Endothelial cell of umbilical vein (primary cell): ENCODE measurements at regions not wholly inside any gene's neighbourhood (a gene's known extent, or its start where the extent isn't known, plus 50 kb on each side); places are given as distances from the start of the nearest gene placed in this dataset.

Source experiments
- BruUV-seq: library from RNA; stranded (reverse); fragments of 400-500 nt; replicated peaks from 2 replicates; lab custom pipeline; 2021; lab: Mats Ljungman, UMichigan
- CTCF ChIA-PET: fragments of 300-600, 350-600 bp; sonication (Branson Sonifier 250); formaldehyde crosslinking; loops from one replicate; lab custom pipeline; 2021; ENCODE audit warnings: antibody characterized with exemption, inconsistent platforms; lab: Charles Lee
- POLR2A ChIA-PET: fragments of 300-600, 350-600 bp; sonication (Branson Sonifier 250); formaldehyde crosslinking; loops from one replicate; lab custom pipeline; 2021; ENCODE audit warnings: antibody characterized with exemption, inconsistent platforms; lab: Charles Lee
- DNase-seq: peaks from one replicate; pipeline ENCODE4 v3.0.0-alpha.2; 2011; ENCODE audit warnings: low read depth, low spot score
- FAIRE-seq: peaks from 2 replicates; lab custom pipeline; 2011; peaks lifted over from hg19 to GRCh38; lab: Jason Lieb, UNC
- H2AFZ ChIP-seq: 2 replicates; pipeline ENCODE4 v1.6.0; 2012; ENCODE audit warnings: low read depth, low read length, control low read depth, inconsistent platforms
- H3K27ac ChIP-seq: 2 replicates; pipeline ENCODE4 v1.5.1; 2011; ENCODE audit warnings: low read depth, mild to moderate bottlenecking, control low read depth, low read length, moderate library complexity; ENCODE audit not compliant: insufficient read depth
- H3K27me3 ChIP-seq, 2 experiments: 2 replicates each; pipeline versions ENCODE4 v1.6.0 to v1.6.1; 2011; ENCODE audit warnings: low read length in 2 of 2, mixed read lengths in 1 of 2; ENCODE audit not compliant: control insufficient read depth in 2 of 2, insufficient read depth in 2 of 2
- H3K36me3 ChIP-seq, 2 experiments: 2 replicates in 1 of 2; 3 replicates in 1 of 2; pipeline ENCODE4 v1.5.1; 2011; ENCODE audit warnings: low read length in 2 of 2, mild to moderate bottlenecking in 1 of 2, moderate library complexity in 1 of 2; ENCODE audit not compliant: control insufficient read depth in 2 of 2, insufficient read depth in 2 of 2; ENCODE audit errors: extremely low read depth in 1 of 2
- H3K4me1 ChIP-seq: 3 replicates; pipeline ENCODE4 v1.5.1; 2011; ENCODE audit warnings: mild to moderate bottlenecking, low read length; ENCODE audit not compliant: control insufficient read depth, insufficient read depth; ENCODE audit errors: extremely low read depth
- H3K4me2 ChIP-seq: 2 replicates; pipeline ENCODE4 v1.6.1; 2011; ENCODE audit warnings: low read length, control low read depth, mixed read lengths; ENCODE audit not compliant: insufficient read depth
- H3K4me3 ChIP-seq, 3 experiments: fragments of 200-600 bp in 1 of 3; sonication (generic), shearing (Covaris generic) in 1 of 3; replicated peaks in 1 of 3; 2 replicates each; pipeline ENCODE4 v1.5.1; 2011 to 2016; ENCODE audit warnings: control low read depth in 3 of 3, low read length in 3 of 3, mild to moderate bottlenecking in 2 of 3, inconsistent platforms in 1 of 3, low read depth in 1 of 3, moderate library complexity in 1 of 3; ENCODE audit not compliant: insufficient read depth in 1 of 3
- H3K79me2 ChIP-seq: 2 replicates; pipeline ENCODE4 v1.6.0; 2012; ENCODE audit warnings: low read length, inconsistent platforms; ENCODE audit not compliant: control insufficient read depth, insufficient read depth
- H3K9ac ChIP-seq: replicated peaks from 2 replicates; pipeline ENCODE3; 2011; ENCODE audit warnings: low read length, control low read depth; ENCODE audit not compliant: insufficient read depth; ENCODE audit errors: extremely low read depth
- H3K9me1 ChIP-seq: replicated peaks from 3 replicates; pipeline ENCODE4 v1.6.0; 2011; ENCODE audit warnings: mild to moderate bottlenecking, low read length; ENCODE audit not compliant: control insufficient read depth, insufficient read depth; ENCODE audit errors: extremely low read depth
- H3K9me3 ChIP-seq: replicated peaks from 2 replicates; pipeline ENCODE4 v1.5.1; 2012; ENCODE audit warnings: low read length, inconsistent platforms; ENCODE audit not compliant: control insufficient read depth, insufficient read depth
- H4K20me1 ChIP-seq: replicated peaks from 2 replicates; pipeline ENCODE3; 2011; ENCODE audit warnings: mild to moderate bottlenecking, low read length; ENCODE audit not compliant: control insufficient read depth, insufficient read depth; ENCODE audit errors: extremely low read depth
- CTCF ChIP-seq, 2 donors: IDR thresholded peaks; 1 replicate in 1 of 2; 2 replicates in 1 of 2; pipeline ENCODE4 v1.5.1; 2011; ENCODE audit warnings: low read length in 2 of 2, mild to moderate bottlenecking in 2 of 2, moderate library complexity in 2 of 2, control low read depth in 1 of 2, inconsistent platforms in 1 of 2, low read depth in 1 of 2; ENCODE audit not compliant: insufficient read depth in 1 of 2; ENCODE audit errors: extremely low read depth in 1 of 2
- EZH2 ChIP-seq: IDR thresholded peaks from 2 replicates; pipeline ENCODE4 v1.6.1; 2012; ENCODE audit warnings: borderline replicate concordance, low read depth, mild to moderate bottlenecking, moderate library complexity, low read length, inconsistent platforms; ENCODE audit not compliant: severe bottlenecking
- FOS ChIP-seq: IDR thresholded peaks from 2 replicates; pipeline ENCODE4 v1.6.1; 2011; ENCODE audit warnings: mild to moderate bottlenecking, low read length, moderate library complexity, borderline replicate concordance; ENCODE audit not compliant: insufficient read depth
- GATA2 ChIP-seq: IDR thresholded peaks from 2 replicates; pipeline ENCODE4 v1.7.0; 2011; ENCODE audit warnings: low read depth, mild to moderate bottlenecking, moderate library complexity, mixed read lengths, low read length; ENCODE audit not compliant: insufficient read length, insufficient read depth
- JUN ChIP-seq: IDR thresholded peaks from 2 replicates; pipeline ENCODE4 v1.6.1; 2011; ENCODE audit warnings: borderline replicate concordance, low read depth; ENCODE audit not compliant: insufficient read length, insufficient read depth
- MAX ChIP-seq: IDR thresholded peaks from 2 replicates; pipeline ENCODE4 v1.6.1; 2011; ENCODE audit not compliant: insufficient read depth, insufficient read length
- MYC ChIP-seq: IDR thresholded peaks from one replicate; pipeline ENCODE4 v1.6.1; 2011; ENCODE audit warnings: mild to moderate bottlenecking, low read depth, low read length
- POLR2A ChIP-seq: IDR thresholded peaks from 2 replicates; pipeline ENCODE4 v1.6.1; 2012; ENCODE audit warnings: low read depth, mild to moderate bottlenecking, control low read depth, low read length
- POLR2AphosphoS5 ChIP-seq: IDR thresholded peaks from 2 replicates; pipeline ENCODE4 v1.6.1; 2012; ENCODE audit warnings: low read depth, mild to moderate bottlenecking, control low read depth, low read length, moderate library complexity; ENCODE audit not compliant: insufficient read depth
- dilution Hi-C: fragments of 300-500 bp; cut with MboI; formaldehyde crosslinking; loops from one replicate; pipeline ENCODE4 v1.15.0; 2019; ENCODE audit warnings: low sequenced_read_pairs; ENCODE audit not compliant: extremely low pct_ligation_motif_present
- intact Hi-C: fragments of 100-400 bp; cut with micrococcal nuclease; formaldehyde crosslinking; loops from one replicate; pipeline ENCODE4 v1.10.0; 2022

- BruUV-seq = no TSS peak
- no peak overlapping the region for H3K9ac ChIP-seq
- CTCF ChIA-PET = no interaction called here
- H3K79me2 ChIP-seq = no peaks in the 10 kb centered on the region
- H3K9me3 ChIP-seq = peaks cover 2% of the 10 kb centered on the region
- no peaks in the 10 kb centered on the region for H4K20me1 ChIP-seq
- TF ChIP-seq CTCF (IDR thresholded peaks at IDR 0.05; ENCODE audit: extremely low read depth in 1 of 2, insufficient read depth in 1 of 2, low read depth in 1 of 2, low read length in 2 of 2) (no peak), EZH2 (no peak), FOS (no peak), POLR2AphosphoS5 (no peak), POLR2A (no peak), MAX (no peak), GATA2 (no peak), MYC (no peak), JUN (no peak)
- dilution Hi-C loops (no loop called here), intact Hi-C loops (no loop called here)
- no peaks in the 10 kb centered on the region for H3K9me1 ChIP-seq
- H3K36me3 ChIP-seq = no peaks in the 10 kb centered on the region
- no peaks in the 10 kb centered on the region for H3K4me1 ChIP-seq
- POLR2A ChIA-PET = no interaction called here
- FAIRE-seq = no peak
- no peak overlapping the region for H2AFZ ChIP-seq
- no peaks in the 10 kb centered on the region for H3K27me3 ChIP-seq
- H3K4me2 ChIP-seq = no peak overlapping the region
- no peak for DNase-seq
- H3K4me3 ChIP-seq = no peak overlapping the region
- H3K27ac ChIP-seq = no peak overlapping the region
Observed at GRCh38 chr5:7047511-7048261, 334.5 kb downstream of the TENT4A start.
